Activated CD4-positive, CD25-positive, alpha-beta regulatory T cell treated with anti-CD3 and anti-CD28 coated beads, Interleukin-2, amount 50 U/mL, for 16 hours (primary cell): ENCODE measurements at regions not wholly inside any gene's neighbourhood (a gene's known extent, or its start where the extent isn't known, plus 50 kb on each side); places are given as distances from the start of the nearest gene placed in this dataset.

Source experiments
- DNase-seq: peaks from one replicate; pipeline ENCODE4 v3.0.0-alpha.2; 2020; ENCODE audit warnings: low read depth, low spot score

DNA sequence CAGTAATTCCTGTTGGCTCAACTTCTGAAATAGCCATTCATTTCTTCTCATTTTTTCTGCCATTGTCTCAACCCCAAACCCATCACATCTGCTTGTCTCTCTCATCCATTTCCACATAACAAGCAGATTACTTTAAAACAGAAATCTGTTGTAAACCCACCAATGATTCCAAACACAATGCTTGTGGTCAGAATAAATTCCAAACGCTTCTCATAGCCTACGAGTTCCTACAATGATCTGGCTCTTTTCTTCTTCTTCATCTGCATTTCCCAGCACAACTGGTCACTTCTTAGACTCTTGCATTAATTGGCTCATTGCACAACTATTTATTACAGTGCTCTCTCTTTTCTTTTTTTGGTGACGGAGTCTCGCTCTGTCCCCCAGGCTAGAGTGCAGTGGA lies 364.1 kb downstream of the GATA3 start:
- no peak for DNase-seq

GRCh38 chr10:8420182-8420581 lies 365.7 kb downstream of the GATA3 start:
- DNase-seq = no peak

DNA sequence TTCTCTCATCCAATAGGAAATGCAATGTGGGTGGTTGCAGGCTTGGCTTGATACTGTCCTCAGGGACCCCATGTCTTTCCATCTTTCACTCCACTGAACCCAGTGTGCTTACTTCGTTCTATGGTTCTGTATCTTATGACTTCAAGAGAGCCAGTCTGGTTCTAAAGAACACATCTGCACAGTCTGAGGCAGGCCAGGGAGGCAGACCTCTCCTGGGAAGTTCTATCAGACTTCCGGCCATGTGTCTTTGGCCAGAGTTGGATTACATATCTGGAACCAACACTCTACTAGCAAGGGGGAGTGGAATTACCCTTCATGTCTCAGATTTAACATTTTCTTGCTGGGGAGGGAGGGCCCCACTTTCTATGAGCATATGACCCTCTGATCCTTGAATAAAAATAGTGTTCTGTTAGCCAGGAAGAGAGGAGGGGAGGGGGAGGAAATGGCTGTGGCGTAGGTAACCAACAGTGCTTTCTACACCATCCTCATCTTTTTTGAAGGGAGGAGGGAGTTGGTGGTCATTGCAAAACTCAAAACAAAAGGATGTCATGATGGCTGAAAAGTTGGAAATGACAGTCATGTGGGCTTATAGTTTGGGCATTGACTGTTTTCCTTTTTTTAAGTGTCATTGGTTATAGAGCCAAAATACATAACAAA lies 370.2 kb downstream of the GATA3 start:
- DNase-seq = no peak

- DNase-seq = no peak
Measured at GRCh38 chr10:8428654-8429053, 374.2 kb downstream of the GATA3 start.

DNA sequence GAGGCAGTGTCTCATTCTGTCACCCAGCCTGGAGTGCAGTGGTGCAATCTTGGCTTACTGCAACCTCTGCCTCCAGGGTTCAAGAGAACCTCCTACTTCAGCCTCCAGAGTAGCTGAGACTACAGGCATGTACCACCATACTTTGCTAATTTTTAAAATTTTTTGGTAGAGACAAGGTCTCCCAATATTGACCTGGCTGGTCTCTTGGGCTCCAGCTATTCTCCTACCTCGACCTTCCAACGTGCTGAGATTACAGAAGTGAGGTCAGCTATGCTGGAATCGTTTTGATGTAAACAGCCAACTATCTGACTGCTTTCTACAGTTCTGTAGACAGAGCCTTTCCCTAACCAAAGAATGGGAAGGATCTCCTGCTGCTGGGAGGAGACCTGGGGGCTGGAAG lies 375.8 kb downstream of the GATA3 start:
- DNase-seq = no peak

GRCh38 chr10:8431511-8431910 lies 377.0 kb downstream of the GATA3 start:
- DNase-seq = no peak

DNA sequence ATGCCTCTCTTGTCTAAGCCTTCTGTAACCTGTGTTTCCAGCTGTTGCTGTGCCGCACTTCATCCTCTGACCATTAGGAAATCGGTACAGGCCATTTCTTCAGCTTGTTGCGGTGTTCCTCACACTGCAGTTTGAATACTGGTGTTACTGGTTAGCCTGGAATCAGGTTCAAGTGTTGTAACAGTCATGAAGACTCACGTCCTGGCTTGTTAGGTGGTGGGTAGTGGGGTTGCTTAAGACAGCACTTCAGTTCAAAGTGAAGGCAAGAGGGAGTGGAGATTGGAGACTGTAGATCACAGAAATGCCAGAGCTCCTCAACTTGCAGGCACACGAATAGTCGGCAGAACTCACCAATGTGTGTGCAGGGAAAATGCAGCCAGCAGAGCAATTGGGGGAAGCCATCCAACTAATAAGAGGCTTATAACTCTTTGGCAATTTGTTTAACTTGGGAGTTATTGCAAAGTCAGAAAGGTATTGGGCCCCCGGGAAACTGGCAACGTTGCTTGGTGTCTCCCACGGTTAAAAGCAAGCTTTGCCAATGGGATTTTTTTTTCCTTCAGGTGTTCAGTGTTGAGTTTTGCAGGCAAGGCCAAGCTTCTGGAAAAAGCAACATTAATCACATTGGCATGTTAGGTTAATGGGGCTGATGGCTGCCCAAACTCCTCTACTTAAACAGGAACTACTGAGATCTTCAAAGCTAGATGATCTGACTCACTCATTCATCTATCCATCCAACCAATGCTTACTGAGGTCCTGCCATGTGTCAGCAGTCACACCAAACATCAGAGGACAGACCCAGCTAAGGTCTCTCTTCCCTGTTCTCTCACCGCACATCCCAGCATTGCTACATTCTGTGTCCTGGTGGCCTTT lies 380.9 kb downstream of the GATA3 start:
- no peak for DNase-seq

- DNase-seq = no peak
Measured at GRCh38 chr10:8437896-8438295, 383.4 kb downstream of the GATA3 start.

DNA sequence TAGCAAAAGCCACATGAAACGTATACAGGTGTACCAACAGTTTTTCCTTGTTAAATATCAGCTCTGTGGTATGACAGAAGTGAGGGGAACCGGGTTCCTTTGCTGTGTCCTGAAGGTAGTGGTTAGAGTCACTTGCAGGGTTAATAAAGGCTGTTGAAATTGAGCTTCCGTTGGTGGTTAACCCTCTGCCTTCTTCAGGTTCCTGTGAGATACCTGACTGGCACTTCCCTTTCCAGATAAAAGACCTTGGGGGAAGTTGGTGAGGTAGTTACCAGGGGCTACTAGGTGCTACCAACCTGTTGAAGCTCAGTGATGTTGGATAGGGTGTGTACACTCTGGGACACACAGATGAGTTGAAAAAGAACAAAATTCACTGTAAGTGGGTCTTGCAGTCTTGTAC lies 384.1 kb downstream of the GATA3 start:
- no peak for DNase-seq

DNA sequence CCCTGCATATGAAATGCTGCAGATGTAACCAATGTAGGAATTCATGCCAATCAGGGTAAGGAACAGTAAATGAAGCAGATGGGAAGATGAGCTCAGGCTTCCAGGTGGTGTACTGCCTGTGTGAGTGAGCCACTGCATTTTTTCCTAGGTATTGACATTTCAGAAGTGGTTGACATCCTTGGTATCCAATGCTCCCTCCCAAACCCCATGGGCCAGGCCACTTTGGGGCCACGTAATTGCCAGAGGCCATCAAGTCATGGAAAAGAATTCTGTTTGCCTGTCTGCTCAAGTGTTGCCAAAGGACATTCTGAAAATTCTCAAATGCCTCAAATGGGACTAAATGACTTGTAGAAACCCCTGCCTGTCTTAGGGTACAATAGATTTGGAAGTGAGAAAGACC lies 384.6 kb downstream of the GATA3 start:
- no peak for DNase-seq

DNA sequence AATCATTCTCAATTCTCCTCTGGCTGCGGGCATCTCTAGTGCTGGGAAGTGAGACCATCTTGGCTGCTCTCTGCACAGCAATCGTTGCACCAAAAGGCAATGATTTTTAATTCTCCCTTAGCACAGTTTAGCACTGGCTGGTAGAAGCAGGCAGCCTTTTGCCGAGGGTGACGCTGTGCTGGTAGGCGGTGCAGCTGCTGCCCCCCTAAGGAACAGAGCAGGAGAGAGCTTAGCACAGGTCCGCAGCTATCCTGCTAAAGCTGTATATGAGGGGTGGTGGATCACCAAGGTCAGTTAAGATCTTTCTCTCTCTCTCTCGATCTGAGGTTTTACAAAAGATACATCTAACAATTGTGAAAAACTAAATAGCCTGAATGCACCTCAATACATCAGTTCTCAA lies 390.1 kb downstream of the GATA3 start:
- no peak for DNase-seq

DNA sequence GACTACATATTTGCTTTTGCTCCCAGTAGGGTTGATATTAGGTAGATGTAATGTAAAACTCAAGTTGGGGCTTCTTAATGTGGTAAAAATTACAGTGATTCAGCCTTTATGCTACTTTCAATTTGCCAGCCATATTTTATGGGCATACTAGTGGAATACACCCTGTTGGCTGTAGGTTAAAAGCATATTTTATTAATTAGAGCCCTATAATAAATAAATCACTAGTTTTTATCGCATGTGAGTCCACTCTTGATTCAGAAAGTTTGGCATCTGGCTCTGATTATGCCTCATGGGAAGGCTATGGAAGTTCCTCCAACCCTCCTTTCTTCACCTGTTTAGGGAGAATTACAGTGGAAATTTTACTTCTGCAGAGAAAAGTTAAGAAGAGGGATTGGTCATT lies 390.9 kb downstream of the GATA3 start:
- DNase-seq = no peak

DNA sequence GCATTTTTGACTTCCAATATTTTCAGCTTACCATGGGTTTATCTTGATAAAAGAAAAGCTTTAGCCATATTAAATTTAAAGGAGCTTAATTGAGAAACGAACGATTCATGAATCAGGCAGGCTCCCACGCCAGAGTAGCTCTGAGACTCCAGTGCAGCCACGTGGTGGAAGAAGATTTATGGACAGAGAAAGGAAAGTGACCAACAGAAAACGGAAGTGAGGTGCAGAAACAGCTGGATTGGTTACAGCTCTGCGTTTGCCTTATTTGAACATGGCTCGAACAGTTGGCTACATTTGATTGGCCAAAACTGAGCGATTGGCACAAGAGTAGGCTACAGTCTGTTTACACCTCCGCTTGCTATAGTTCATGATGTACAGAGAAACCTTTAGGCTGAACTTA lies 395.4 kb downstream of the GATA3 start:
- DNase-seq = no peak

GRCh38 chr10:8453587-8453986 lies 399.1 kb downstream of the GATA3 start:
- DNase-seq = no peak

DNA sequence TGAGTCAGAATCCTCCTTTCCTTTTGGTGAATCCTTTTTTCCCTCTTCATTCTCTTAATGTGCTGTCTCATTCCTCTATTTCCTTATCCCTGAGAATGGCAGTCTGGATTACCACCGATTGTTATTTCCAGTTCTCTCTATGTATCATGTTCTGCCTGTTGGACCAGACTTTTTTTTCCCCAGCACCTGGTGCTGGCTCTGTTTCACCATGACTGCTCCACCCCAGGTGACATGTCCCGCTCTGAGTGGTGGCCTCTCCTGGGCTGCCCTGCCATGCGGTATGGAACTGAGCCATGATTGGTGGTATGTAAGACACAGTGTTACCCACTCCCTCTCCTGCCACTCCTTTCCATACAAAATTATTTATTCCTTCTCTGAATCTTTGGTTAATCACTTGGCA lies 399.9 kb downstream of the GATA3 start:
- no peak for DNase-seq

GRCh38 chr10:8455181-8455580 lies 400.7 kb downstream of the GATA3 start:
- no peak for DNase-seq

GRCh38 chr10:8456386-8456785 lies 401.9 kb downstream of the GATA3 start:
- no peak for DNase-seq

- DNase-seq = no peak
Measured at GRCh38 chr10:8460626-8461025, 406.1 kb downstream of the GATA3 start.

- DNase-seq = no peak
Measured at GRCh38 chr10:8462565-8462964, 408.1 kb downstream of the GATA3 start.

- DNase-seq = no peak
Measured at GRCh38 chr10:8463853-8464252, 409.4 kb downstream of the GATA3 start.

DNA sequence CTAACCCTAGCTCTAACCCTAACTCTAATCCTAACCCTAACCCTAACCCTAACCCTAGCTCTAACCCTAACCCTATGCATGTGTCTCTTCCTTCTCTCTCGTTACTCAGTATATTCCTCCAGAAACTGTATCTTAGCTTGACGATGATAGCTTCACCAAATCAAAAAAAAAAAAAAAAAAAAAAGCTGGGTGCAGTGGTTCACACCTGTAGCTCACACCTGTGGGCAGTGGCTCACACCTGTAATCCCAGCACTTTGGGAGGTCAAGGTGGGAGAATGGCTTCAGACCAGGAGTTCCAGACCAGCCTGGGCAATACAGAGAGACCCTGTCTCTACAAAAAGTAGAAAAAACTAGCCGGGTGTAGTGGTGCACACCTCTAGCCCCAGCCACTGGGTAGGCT lies 414.0 kb downstream of the GATA3 start:
- DNase-seq = no peak

DNA sequence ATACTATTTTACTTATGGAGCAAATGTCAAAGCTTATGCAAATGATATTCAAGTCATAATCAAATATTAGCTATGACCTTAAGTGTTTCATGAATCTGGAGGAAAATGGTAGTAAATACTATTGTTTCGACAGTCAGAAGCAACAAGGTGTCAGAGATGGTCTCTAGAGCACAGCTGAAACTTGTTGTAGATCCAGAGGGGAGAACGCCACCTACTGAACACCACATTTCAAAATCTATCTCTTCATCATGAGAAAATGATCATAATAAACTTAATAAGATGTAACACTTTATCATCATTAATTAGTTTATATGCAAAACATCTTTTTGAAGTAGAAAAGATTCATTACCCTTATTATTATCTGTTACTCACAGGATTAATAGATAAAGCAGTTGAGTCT lies 418.7 kb downstream of the GATA3 start:
- no peak for DNase-seq

DNA sequence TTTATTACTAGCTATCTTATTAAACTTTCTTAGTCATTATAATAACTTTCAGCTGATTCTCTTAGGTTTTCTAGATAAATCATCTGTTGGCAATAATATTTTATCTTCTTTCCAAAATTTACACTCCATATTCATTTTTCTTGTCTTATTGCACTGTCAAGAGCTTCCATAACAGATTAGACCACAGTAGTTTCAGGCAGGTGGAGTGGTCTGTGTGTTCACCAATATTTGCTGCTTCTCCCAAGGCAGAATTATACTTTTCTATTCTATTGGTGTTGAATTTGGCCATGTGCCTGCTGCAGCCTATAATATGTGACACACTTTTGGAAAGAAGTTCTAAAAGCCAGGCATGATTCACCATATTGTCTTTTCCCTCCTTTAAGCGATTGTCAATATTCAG lies 422.8 kb downstream of the GATA3 start:
- DNase-seq = no peak
